ENCODE measurements at regions not wholly inside any gene's neighbourhood (a gene's known extent, or its start where the extent isn't known, plus 50 kb on each side); places are given as distances from the start of the nearest gene placed in this dataset.

- TF ChIP-seq CTCF (conservative IDR thresholded peaks at IDR 0.05) (no peak), ZFX (IDR thresholded peaks at IDR 0.05) (no peak)
These were observed 124.3 kb downstream of the PTPRS start for GRCh38 chr19:5216141-5216847.

Measured in C4-2B (cell line).